ENCODE measurements at regions not wholly inside any gene's neighbourhood (a gene's known extent, or its start where the extent isn't known, plus 50 kb on each side); places are given as distances from the start of the nearest gene placed in this dataset.
A peak's percentile ranks its signal among the peaks of the same experiment; 100 is the strongest.

DNA sequence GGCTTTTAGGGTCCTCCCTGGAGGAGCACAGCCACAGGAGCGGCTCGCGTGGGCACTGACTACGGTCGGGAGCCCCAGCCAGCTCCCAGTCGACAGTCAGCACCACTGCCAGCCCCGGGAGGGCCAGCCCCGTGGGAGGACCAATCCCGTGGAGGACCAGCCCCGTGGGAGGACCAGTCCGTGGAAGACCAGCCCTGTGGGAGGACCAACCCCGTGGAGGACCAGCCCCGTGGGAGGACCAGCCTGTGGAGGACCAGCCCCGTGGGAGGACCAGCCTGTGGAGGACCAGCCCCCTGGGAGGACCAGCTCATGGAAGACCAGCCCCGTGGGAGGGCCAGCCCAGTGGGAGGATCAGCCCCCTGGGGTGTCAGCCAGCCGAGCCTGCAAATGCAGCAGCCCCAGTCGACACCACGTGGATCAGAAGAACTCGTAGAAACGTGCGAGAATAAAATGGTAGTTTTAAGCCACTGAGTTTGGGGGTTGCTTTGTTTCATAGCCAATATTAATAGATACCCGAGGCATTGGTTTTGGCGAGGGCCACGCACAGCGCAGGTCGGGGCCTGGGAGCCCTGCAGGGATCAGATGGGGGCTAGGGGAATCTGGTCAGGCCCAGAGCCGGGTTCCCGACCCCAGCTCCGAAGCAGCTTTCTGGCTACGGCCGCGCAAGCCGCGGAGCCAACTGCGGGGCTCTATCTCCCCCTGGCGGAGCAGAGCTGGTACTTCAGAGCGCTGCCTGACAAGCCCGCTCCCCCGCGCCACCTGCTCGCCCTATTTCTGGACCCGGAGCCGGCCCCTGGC lies 73.0 kb downstream of the TEX51 start:
- Histone ChIP-seq H3K27ac (ENCODE audit: low read length) (no peak overlapping the region), H3K36me3 (ENCODE audit: control insufficient read depth, insufficient read depth, low read length) (no peaks in the 10 kb centered on the region), H3K9me3 (ENCODE audit: control insufficient read depth, insufficient read depth, low read length) (no peaks in the 10 kb centered on the region), H3K4me1 (ENCODE audit: control insufficient read depth, insufficient read depth, low read length) (peaks cover 12% of the 10 kb centered on the region), H3K4me3 (ENCODE audit: low read length) (peak overlapping the region; percentile 31), H3K27me3 (ENCODE audit: control insufficient read depth, insufficient read depth, low read length) (peaks cover 2% of the 10 kb centered on the region)
- intact Hi-C loops (cut with micrococcal nuclease) = no loop called here
- Mint-ChIP-seq H3K4me1 (no peaks in the 10 kb centered on the region), H3K27ac (no peak overlapping the region), H3K36me3 (no peaks in the 10 kb centered on the region), H3K4me3 (peak overlapping the region; percentile 74), H3K27me3 (ENCODE audit: low read depth in 2 of 2) (peaks cover 30 to 49% of the 10 kb centered on the region in 2 donors), H3K9me3 (no peaks in the 10 kb centered on the region)
- peak; percentile 95 for TF ChIP-seq CTCF (IDR thresholded peaks at IDR 0.05)
- 16% methylated on average over 43 of the region's 43 CpGs for WGBS (ENCODE audit: insufficient coverage)
- DNase-seq = peak; percentile 53 to 79
- ATAC-seq = peak; percentile 86 to 94 (median 91)

DNA sequence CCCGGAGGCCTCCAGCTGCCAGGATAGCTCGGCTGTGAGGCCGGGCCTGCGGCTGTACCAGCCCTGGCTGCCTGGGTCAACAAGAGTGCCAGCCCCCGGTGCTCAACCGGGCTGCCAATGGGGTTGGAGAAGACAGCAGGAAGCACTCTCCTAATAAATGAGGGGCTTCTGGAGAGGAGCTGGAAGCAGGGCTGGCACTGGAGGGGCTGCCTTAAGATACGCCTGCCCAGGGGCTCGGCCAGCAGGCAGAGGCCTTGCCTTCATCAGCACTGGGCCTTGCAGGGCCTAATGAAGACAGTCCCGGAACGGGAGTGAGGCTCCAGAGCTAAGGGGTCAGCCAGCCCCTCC lies 73.6 kb downstream of the TEX51 start:
- no peaks in the 10 kb centered on the region for H3K36me3 Mint-ChIP-seq
- no peaks in the 10 kb centered on the region for H3K36me3 ChIP-seq (ENCODE audit: control insufficient read depth, insufficient read depth, low read length)
- H3K27me3 ChIP-seq (ENCODE audit: control insufficient read depth, insufficient read depth, low read length) = peaks cover 2% of the 10 kb centered on the region
- TF ChIP-seq CTCF (IDR thresholded peaks at IDR 0.05) = peak; percentile 55
- H3K4me3 ChIP-seq (ENCODE audit: low read length) = no peak overlapping the region
- WGBS (ENCODE audit: insufficient coverage) = 26% methylated on average over 10 of the region's 10 CpGs
- H3K4me1 Mint-ChIP-seq = no peaks in the 10 kb centered on the region
- intact Hi-C loops (cut with micrococcal nuclease) = no loop called here
- peaks cover 12% of the 10 kb centered on the region for H3K4me1 ChIP-seq (ENCODE audit: control insufficient read depth, insufficient read depth, low read length)
- no peak for ATAC-seq
- no peak overlapping the region for H3K4me3 Mint-ChIP-seq
- H3K27ac Mint-ChIP-seq = no peak overlapping the region
- H3K9me3 Mint-ChIP-seq = no peaks in the 10 kb centered on the region
- no peak overlapping the region for H3K27ac ChIP-seq (ENCODE audit: low read length)
- peaks cover 24 to 43% of the 10 kb centered on the region in 2 donors for H3K27me3 Mint-ChIP-seq (ENCODE audit: low read depth in 2 of 2)
- no peaks in the 10 kb centered on the region for H3K9me3 ChIP-seq (ENCODE audit: control insufficient read depth, insufficient read depth, low read length)
- no peak for DNase-seq

DNA sequence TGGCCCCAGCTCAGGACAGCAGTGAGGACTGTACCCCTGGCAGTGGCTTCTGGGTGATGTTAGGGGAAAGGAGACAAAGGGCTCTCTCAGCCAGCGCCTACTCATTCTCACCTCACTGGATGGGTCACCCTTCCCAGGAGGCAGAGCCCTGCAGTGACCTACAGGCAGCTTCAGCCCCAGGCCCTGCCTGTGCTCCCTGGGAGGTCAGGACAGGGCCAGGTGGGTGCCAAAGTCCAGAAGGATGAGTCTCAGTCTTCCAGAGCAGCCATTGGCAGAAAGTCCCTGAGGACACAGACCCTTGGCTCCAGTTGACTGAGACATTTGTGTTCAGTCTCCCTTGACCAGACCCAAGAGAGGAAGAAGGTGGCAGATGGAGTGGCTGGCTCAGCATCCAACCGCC lies 75.1 kb downstream of the TEX51 start:
- Histone ChIP-seq H3K9me3 (ENCODE audit: control insufficient read depth, insufficient read depth, low read length) (no peaks in the 10 kb centered on the region), H3K4me3 (ENCODE audit: low read length) (no peak overlapping the region), H3K27me3 (ENCODE audit: control insufficient read depth, insufficient read depth, low read length) (peaks cover 2% of the 10 kb centered on the region), H3K4me1 (ENCODE audit: control insufficient read depth, insufficient read depth, low read length) (peaks cover 12% of the 10 kb centered on the region), H3K36me3 (ENCODE audit: control insufficient read depth, insufficient read depth, low read length) (no peaks in the 10 kb centered on the region), H3K27ac (ENCODE audit: low read length) (no peak overlapping the region)
- TF ChIP-seq CTCF (IDR thresholded peaks at IDR 0.05) = no peak
- Mint-ChIP-seq H3K4me3 (no peak overlapping the region), H3K9me3 (no peaks in the 10 kb centered on the region), H3K27ac (no peak overlapping the region), H3K27me3 (ENCODE audit: low read depth in 2 of 2) (peaks cover 17 to 28% of the 10 kb centered on the region in 2 donors), H3K36me3 (no peaks in the 10 kb centered on the region), H3K4me1 (no peaks in the 10 kb centered on the region)
- intact Hi-C loops (cut with micrococcal nuclease) = no loop called here
- 84% methylated on average over 2 of the region's 2 CpGs for WGBS (ENCODE audit: insufficient coverage)
- no peak for ATAC-seq
- no peak for DNase-seq

Data from natural killer cell (primary cell).